Adrenal gland (tissue), 5 donors: ENCODE measurements at regions not wholly inside any gene's neighbourhood (a gene's known extent, or its start where the extent isn't known, plus 50 kb on each side); places are given as distances from the start of the nearest gene placed in this dataset.

ENCODE experiments used
- CTCF ChIP-seq, 6 experiments: fragments of 450-650 bp in 4 of 6; fragments of 200-600 bp in 2 of 6; sonication (generic) in 1 of 6; IDR thresholded peaks; 1 replicate in 5 of 6; 2 replicates in 1 of 6; pipeline versions ENCODE4 v1.5.1 to v1.8.0; 2016 to 2021; ENCODE audit warnings: antibody characterized with exemption in 6 of 6, mild to moderate bottlenecking in 2 of 6, moderate library complexity in 1 of 6
- POLR2A ChIP-seq, 2 donors: fragments of 450-650 bp; IDR thresholded peaks; one replicate each; pipeline ENCODE4 v1.6.1; 2017; ENCODE audit warnings: antibody characterized with exemption in 2 of 2, mild to moderate bottlenecking in 2 of 2, moderate library complexity in 1 of 2
- donor health status: DM: no; HTN: no; CAD: no.

GRCh38 chr16:86325360-86325759 is 185.0 kb upstream of the FOXF1 start:
- no peak for TF ChIP-seq CTCF (IDR thresholded peaks at IDR 0.05)
- no peak for TF ChIP-seq POLR2A (IDR thresholded peaks at IDR 0.05)
